ENCODE measurements at regions not wholly inside any gene's neighbourhood (a gene's known extent, or its start where the extent isn't known, plus 50 kb on each side); places are given as distances from the start of the nearest gene placed in this dataset.
"Not testable (repeated sequence)": the region's sequence is repeated elsewhere in the genome, so short reads cannot be mapped to it uniquely, and the experiment has no call there.

- Mint-ChIP-seq H3K4me1 (no peaks in the 10 kb centered on the region), H3K4me3 (no peak overlapping the region), H3K27ac (no peak overlapping the region), H3K27me3 (no peaks in the 10 kb centered on the region), H3K9me3 (no peaks in the 10 kb centered on the region), H3K36me3 (ENCODE audit: low read depth) (no peaks in the 10 kb centered on the region)
- CTCF ChIA-PET = no interaction called here
- no peak for DNase-seq
- POLR2A ChIA-PET = no interaction called here
These were observed 403.8 kb downstream of the DAD1 start for GRCh38 chr14:22185191-22185590.

GRCh38 chr14:22184830-22185168 lies 404.2 kb downstream of the DAD1 start:
- Mint-ChIP-seq H3K4me3 (no peak overlapping the region), H3K36me3 (ENCODE audit: low read depth) (no peaks in the 10 kb centered on the region), H3K27ac (no peak overlapping the region), H3K4me1 (no peaks in the 10 kb centered on the region), H3K27me3 (no peaks in the 10 kb centered on the region), H3K9me3 (no peaks in the 10 kb centered on the region)
- POLR2A ChIA-PET = no interaction called here
- CTCF ChIA-PET = no interaction called here
- DNase-seq = no peak

GRCh38 chr14:22184157-22184829 lies 404.7 kb downstream of the DAD1 start:
- ChIA-PET CTCF (no interaction called here), POLR2A (no interaction called here)
- Mint-ChIP-seq H3K36me3 (ENCODE audit: low read depth) (no peaks in the 10 kb centered on the region), H3K27ac (no peak overlapping the region), H3K27me3 (no peaks in the 10 kb centered on the region), H3K4me3 (no peak overlapping the region), H3K4me1 (no peaks in the 10 kb centered on the region), H3K9me3 (no peaks in the 10 kb centered on the region)
- no peak for DNase-seq

- Mint-ChIP-seq H3K4me1 (peaks cover 19% of the 10 kb centered on the region), H3K9me3 (no peaks in the 10 kb centered on the region), H3K27ac (no peak overlapping the region), H3K4me3 (no peak overlapping the region), H3K36me3 (ENCODE audit: low read depth) (no peaks in the 10 kb centered on the region), H3K27me3 (no peaks in the 10 kb centered on the region)
- no peak for DNase-seq
- CTCF ChIA-PET = interaction anchor here (0.6 to 1.8 kb wide), 2 partner anchors 11 to 12 kb away, joined by 3 to 4 read pairs; no protein-coding TSS in a partner anchor
- POLR2A ChIA-PET = no interaction called here
These were observed 409.0 kb downstream of the DAD1 start for GRCh38 chr14:22180045-22180444.

GRCh38 chr14:22179190-22179589 lies 409.8 kb downstream of the DAD1 start:
- ChIA-PET POLR2A (interaction anchor here (0.7 kb wide), 1 partner anchor 81 kb away, joined by 3 read pairs; no protein-coding TSS in a partner anchor), CTCF (interaction anchor here (1.8 kb wide), 1 partner anchor 11 kb away, joined by 3 read pairs; no protein-coding TSS in a partner anchor)
- no peaks in the 10 kb centered on the region for H3K9me3 Mint-ChIP-seq
- no peaks in the 10 kb centered on the region for H3K27me3 Mint-ChIP-seq
- peaks cover 19% of the 10 kb centered on the region for H3K4me1 Mint-ChIP-seq
- no peak for DNase-seq
- no peak overlapping the region for H3K4me3 Mint-ChIP-seq
- H3K36me3 Mint-ChIP-seq (ENCODE audit: low read depth) = no peaks in the 10 kb centered on the region
- H3K27ac Mint-ChIP-seq = no peak overlapping the region

- Mint-ChIP-seq H3K27me3 (no peaks in the 10 kb centered on the region), H3K27ac (no peak overlapping the region), H3K4me1 (peaks cover 19% of the 10 kb centered on the region), H3K9me3 (no peaks in the 10 kb centered on the region), H3K36me3 (ENCODE audit: low read depth) (no peaks in the 10 kb centered on the region), H3K4me3 (no peak overlapping the region)
- POLR2A ChIA-PET = interaction anchor here (2.4 kb wide), 1 partner anchor 22 kb away, joined by 9 read pairs; no protein-coding TSS in a partner anchor
- no peak for DNase-seq
- CTCF ChIA-PET = interaction anchor here (0.8 to 1.6 kb wide), 2 partner anchors 23 to 378 kb away, joined by 3 read pairs; no protein-coding TSS in a partner anchor
These were observed 410.6 kb downstream of the DAD1 start for GRCh38 chr14:22178333-22178839.

GRCh38 chr14:22177870-22178269 lies 411.2 kb downstream of the DAD1 start:
- CTCF ChIA-PET = interaction anchor here (0.8 to 1.6 kb wide), 2 partner anchors 23 to 378 kb away, joined by 3 read pairs; no protein-coding TSS in a partner anchor
- Mint-ChIP-seq H3K4me1 (peaks cover 19% of the 10 kb centered on the region), H3K27me3 (no peaks in the 10 kb centered on the region), H3K36me3 (ENCODE audit: low read depth) (no peaks in the 10 kb centered on the region), H3K27ac (peak overlapping the region; percentile 52), H3K4me3 (no peak overlapping the region), H3K9me3 (no peaks in the 10 kb centered on the region)
- POLR2A ChIA-PET = interaction anchor here (1.1 to 2.4 kb wide), 2 partner anchors 23 to 378 kb away, joined by 3 to 9 read pairs; no protein-coding TSS in a partner anchor
- DNase-seq = no peak

GRCh38 chr14:22176957-22177356 lies 412.1 kb downstream of the DAD1 start:
- Mint-ChIP-seq H3K9me3 (no peaks in the 10 kb centered on the region), H3K4me1 (peaks cover 19% of the 10 kb centered on the region), H3K36me3 (ENCODE audit: low read depth) (no peaks in the 10 kb centered on the region), H3K27me3 (no peaks in the 10 kb centered on the region), H3K27ac (peak overlapping the region; percentile 40), H3K4me3 (no peak overlapping the region)
- no peak for DNase-seq
- POLR2A ChIA-PET = interaction anchor here (1.1 to 2.4 kb wide), 3 partner anchors 24 to 379 kb away, joined by 3 to 9 read pairs (median 3); no protein-coding TSS in a partner anchor
- CTCF ChIA-PET = interaction anchor here (1.6 kb wide), 1 partner anchor 24 kb away, joined by 3 read pairs; no protein-coding TSS in a partner anchor

GRCh38 chr14:22175278-22175558 lies 413.8 kb downstream of the DAD1 start:
- DNase-seq; H3K27me3 Mint-ChIP-seq; H3K4me3 Mint-ChIP-seq; POLR2A ChIA-PET; H3K27ac Mint-ChIP-seq; H3K36me3 Mint-ChIP-seq (ENCODE audit: low read depth); H3K9me3 Mint-ChIP-seq; CTCF ChIA-PET: not testable (repeated sequence)
- H3K4me1 Mint-ChIP-seq = peaks cover 19% of the 10 kb centered on the region

GRCh38 chr14:22174412-22175277 lies 414.4 kb downstream of the DAD1 start:
- H3K9me3 Mint-ChIP-seq = no peaks in the 10 kb centered on the region
- H3K27me3 Mint-ChIP-seq = no peaks in the 10 kb centered on the region
- POLR2A ChIA-PET = no interaction called here
- DNase-seq = no peak
- H3K36me3 Mint-ChIP-seq (ENCODE audit: low read depth) = no peaks in the 10 kb centered on the region
- H3K4me3 Mint-ChIP-seq = no peak overlapping the region
- no peak overlapping the region for H3K27ac Mint-ChIP-seq
- H3K4me1 Mint-ChIP-seq = peaks cover 19% of the 10 kb centered on the region
- CTCF ChIA-PET = no interaction called here

GRCh38 chr14:22168092-22168955 lies 420.7 kb downstream of the DAD1 start:
- POLR2A ChIA-PET = interaction anchor here (0.7 kb wide), 1 partner anchor 402 kb away, joined by 3 read pairs; no protein-coding TSS in a partner anchor
- Mint-ChIP-seq H3K9me3 (no peaks in the 10 kb centered on the region), H3K4me1 (peaks cover 10% of the 10 kb centered on the region), H3K4me3 (peak overlapping the region; percentile 76), H3K27me3 (no peaks in the 10 kb centered on the region), H3K27ac (peak overlapping the region; percentile 71), H3K36me3 (ENCODE audit: low read depth) (no peaks in the 10 kb centered on the region)
- CTCF ChIA-PET = interaction anchor here (0.5 to 1.7 kb wide), 4 partner anchors 11 to 687 kb away, joined by 3 to 6 read pairs (median 4); no protein-coding TSS in a partner anchor
- no peak for DNase-seq

- H3K27ac Mint-ChIP-seq = no peak overlapping the region
- peaks cover 23% of the 10 kb centered on the region for H3K4me1 Mint-ChIP-seq
- no peak overlapping the region for H3K4me3 Mint-ChIP-seq
- no peaks in the 10 kb centered on the region for H3K9me3 Mint-ChIP-seq
- H3K36me3 Mint-ChIP-seq (ENCODE audit: low read depth) = no peaks in the 10 kb centered on the region
- ChIA-PET POLR2A (no interaction called here), CTCF (no interaction called here)
- no peaks in the 10 kb centered on the region for H3K27me3 Mint-ChIP-seq
- DNase-seq = no peak
These were observed 424.4 kb downstream of the DAD1 start for GRCh38 chr14:22164616-22165015.
